ENCODE measurements at regions not wholly inside any gene's neighbourhood (a gene's known extent, or its start where the extent isn't known, plus 50 kb on each side); places are given as distances from the start of the nearest gene placed in this dataset.

- TF ChIP-seq, protein P1, sequence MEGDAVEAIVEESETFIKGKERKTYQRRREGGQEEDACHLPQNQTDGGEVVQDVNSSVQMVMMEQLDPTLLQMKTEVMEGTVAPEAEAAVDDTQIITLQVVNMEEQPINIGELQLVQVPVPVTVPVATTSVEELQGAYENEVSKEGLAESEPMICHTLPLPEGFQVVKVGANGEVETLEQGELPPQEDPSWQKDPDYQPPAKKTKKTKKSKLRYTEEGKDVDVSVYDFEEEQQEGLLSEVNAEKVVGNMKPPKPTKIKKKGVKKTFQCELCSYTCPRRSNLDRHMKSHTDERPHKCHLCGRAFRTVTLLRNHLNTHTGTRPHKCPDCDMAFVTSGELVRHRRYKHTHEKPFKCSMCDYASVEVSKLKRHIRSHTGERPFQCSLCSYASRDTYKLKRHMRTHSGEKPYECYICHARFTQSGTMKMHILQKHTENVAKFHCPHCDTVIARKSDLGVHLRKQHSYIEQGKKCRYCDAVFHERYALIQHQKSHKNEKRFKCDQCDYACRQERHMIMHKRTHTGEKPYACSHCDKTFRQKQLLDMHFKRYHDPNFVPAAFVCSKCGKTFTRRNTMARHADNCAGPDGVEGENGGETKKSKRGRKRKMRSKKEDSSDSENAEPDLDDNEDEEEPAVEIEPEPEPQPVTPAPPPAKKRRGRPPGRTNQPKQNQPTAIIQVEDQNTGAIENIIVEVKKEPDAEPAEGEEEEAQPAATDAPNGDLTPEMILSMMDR (conservative IDR thresholded peaks at IDR 0.05; ENCODE audit: low read depth, low read length), result no peak
- no peak for TF ChIP-seq CHD1 (IDR thresholded peaks at IDR 0.05; ENCODE audit: low read depth, low read length)
- TF ChIP-seq POLR2A (IDR thresholded peaks at IDR 0.05; ENCODE audit: low read depth, low read length), result no peak
These were observed 214.7 kb upstream of the NRIP1 start for GRCh38 chr21:15279482-15279881.

Data from IMR-90 (cell line).